HG03342 (cell line): ENCODE measurements at regions not wholly inside any gene's neighbourhood (a gene's known extent, or its start where the extent isn't known, plus 50 kb on each side); places are given as distances from the start of the nearest gene placed in this dataset.

ENCODE experiments used
- ATAC-seq: cut with Tn5 transposase; IDR thresholded peaks from one replicate; pipeline ENCODE4 v1.9.1; 2021; ENCODE audit warnings: mild to moderate bottlenecking, moderate library complexity; ENCODE audit not compliant: unreplicated experiment

GRCh38 chr6:119628691-119629594, 279.4 kb upstream of the MAN1A1 start:
- no peak for ATAC-seq

- ATAC-seq, result no peak
These were observed 278.5 kb upstream of the MAN1A1 start for GRCh38 chr6:119627908-119628669.

GRCh38 chr6:119626884-119627619, 277.5 kb upstream of the MAN1A1 start:
- ATAC-seq, result no peak

GRCh38 chr6:119620846-119621555, 271.4 kb upstream of the MAN1A1 start:
- no peak for ATAC-seq

- ATAC-seq, result no peak
These were observed 264.6 kb upstream of the MAN1A1 start for GRCh38 chr6:119614138-119614537.

- no peak for ATAC-seq
These were observed 263.4 kb upstream of the MAN1A1 start for GRCh38 chr6:119612911-119613381.

GRCh38 chr6:119612176-119612891, 262.8 kb upstream of the MAN1A1 start:
- ATAC-seq, result no peak

GRCh38 chr6:119610754-119611153, 261.2 kb upstream of the MAN1A1 start:
- ATAC-seq, result no peak

GRCh38 chr6:119610265-119610664, 260.7 kb upstream of the MAN1A1 start:
- no peak for ATAC-seq

- ATAC-seq, result no peak
These were observed 260.3 kb upstream of the MAN1A1 start for GRCh38 chr6:119609865-119610264.

GRCh38 chr6:119608994-119609393, 259.4 kb upstream of the MAN1A1 start:
- no peak for ATAC-seq

- no peak for ATAC-seq
These were observed 254.6 kb upstream of the MAN1A1 start for GRCh38 chr6:119604124-119604523.

GRCh38 chr6:119603501-119603900, 253.9 kb upstream of the MAN1A1 start:
- ATAC-seq, result no peak

GRCh38 chr6:119602215-119603178, 252.9 kb upstream of the MAN1A1 start:
- ATAC-seq, result no peak

GRCh38 chr6:119598883-119599282, 249.3 kb upstream of the MAN1A1 start:
- no peak for ATAC-seq

- ATAC-seq, result no peak
These were observed 245.3 kb upstream of the MAN1A1 start for GRCh38 chr6:119594907-119595306.

- no peak for ATAC-seq
These were observed 241.7 kb upstream of the MAN1A1 start for GRCh38 chr6:119591235-119591634.

- ATAC-seq, result no peak
These were observed 240.5 kb upstream of the MAN1A1 start for GRCh38 chr6:119590066-119590465.

- ATAC-seq, result no peak
These were observed 238.0 kb upstream of the MAN1A1 start for GRCh38 chr6:119587537-119587936.
